ENCODE measurements at regions not wholly inside any gene's neighbourhood (a gene's known extent, or its start where the extent isn't known, plus 50 kb on each side); places are given as distances from the start of the nearest gene placed in this dataset.

- no peak for TF ChIP-seq CTCF (IDR thresholded peaks at IDR 0.05; ENCODE audit: insufficient read depth, low read depth, low read length)
- H3K4me3 ChIP-seq (ENCODE audit: low read depth, low read length), result no peak overlapping the region
- no peak for DNase-seq (ENCODE audit: low read depth)
Measured at GRCh38 chr22:27473533-27473932, 328.0 kb downstream of the MN1 start.

- no peak for DNase-seq (ENCODE audit: low read depth)
- no peak for TF ChIP-seq CTCF (IDR thresholded peaks at IDR 0.05; ENCODE audit: insufficient read depth, low read depth, low read length)
Measured at GRCh38 chr22:27474112-27474571, 327.4 kb downstream of the MN1 start.

GRCh38 chr22:27474711-27475547 is 326.6 kb downstream of the MN1 start:
- DNase-seq (ENCODE audit: low read depth), result peak; percentile 79
- no peak for TF ChIP-seq CTCF (IDR thresholded peaks at IDR 0.05; ENCODE audit: insufficient read depth, low read depth, low read length)
- H3K4me3 ChIP-seq (ENCODE audit: low read depth, low read length), result no peak overlapping the region

More at GRCh38 chr22:27474112-27474571, 327.4 kb downstream of the MN1 start:
- H3K4me3 ChIP-seq (ENCODE audit: low read depth, low read length), result no peak overlapping the region

GRCh38 chr22:27475548-27475897 is 326.0 kb downstream of the MN1 start:
- no peak for DNase-seq (ENCODE audit: low read depth)
- TF ChIP-seq CTCF (IDR thresholded peaks at IDR 0.05; ENCODE audit: insufficient read depth, low read depth, low read length), result no peak

GRCh38 chr22:27476318-27476717 is 325.2 kb downstream of the MN1 start:
- no peak for TF ChIP-seq CTCF (IDR thresholded peaks at IDR 0.05; ENCODE audit: insufficient read depth, low read depth, low read length)
- no peak overlapping the region for H3K4me3 ChIP-seq (ENCODE audit: low read depth, low read length)
- DNase-seq (ENCODE audit: low read depth), result no peak

More at GRCh38 chr22:27475548-27475897, 326.0 kb downstream of the MN1 start:
- H3K4me3 ChIP-seq (ENCODE audit: low read depth, low read length), result no peak overlapping the region

GRCh38 chr22:27476729-27477128 is 324.8 kb downstream of the MN1 start:
- H3K4me3 ChIP-seq (ENCODE audit: low read depth, low read length), result no peak overlapping the region
- peak; percentile 25 for DNase-seq (ENCODE audit: low read depth)
- TF ChIP-seq CTCF (IDR thresholded peaks at IDR 0.05; ENCODE audit: insufficient read depth, low read depth, low read length), result no peak

Data from fibroblast of villous mesenchyme (primary cell).